Muscle layer of colon (tissue), 2 donors: ENCODE measurements at regions not wholly inside any gene's neighbourhood (a gene's known extent, or its start where the extent isn't known, plus 50 kb on each side); places are given as distances from the start of the nearest gene placed in this dataset.

Experiments used
- H3K27ac ChIP-seq: one replicate; pipeline ENCODE4 v1.7.0; 2013; ENCODE audit warnings: low read depth, mild to moderate bottlenecking, low read length, moderate library complexity
- H3K27me3 ChIP-seq, 2 donors: one replicate each; pipeline ENCODE4 v1.7.0; 2013; ENCODE audit warnings: low read length in 2 of 2, mild to moderate bottlenecking in 2 of 2; ENCODE audit not compliant: insufficient read depth in 2 of 2, control insufficient read depth in 1 of 2
- H3K36me3 ChIP-seq: one replicate; pipeline ENCODE4 v1.7.0; 2013; ENCODE audit warnings: mild to moderate bottlenecking, low read length; ENCODE audit not compliant: insufficient read depth
- H3K4me1 ChIP-seq: one replicate; pipeline ENCODE4 v1.7.0; 2013; ENCODE audit warnings: mild to moderate bottlenecking, low read length; ENCODE audit not compliant: insufficient read depth
- H3K4me3 ChIP-seq, 2 donors: one replicate each; pipeline ENCODE4 v1.7.0; 2013; ENCODE audit warnings: low read length in 2 of 2, low read depth in 1 of 2, mild to moderate bottlenecking in 1 of 2, moderate library complexity in 1 of 2
- H3K9ac ChIP-seq: one replicate; pipeline ENCODE4 v1.7.0; 2013; ENCODE audit warnings: low read length
- H3K9me3 ChIP-seq: one replicate; pipeline ENCODE4 v1.7.0; 2013; ENCODE audit warnings: mild to moderate bottlenecking, low read length
- donor health status: abdominal sarcoma.
- donor health status: Adenocarcinoma of cecum.

DNA sequence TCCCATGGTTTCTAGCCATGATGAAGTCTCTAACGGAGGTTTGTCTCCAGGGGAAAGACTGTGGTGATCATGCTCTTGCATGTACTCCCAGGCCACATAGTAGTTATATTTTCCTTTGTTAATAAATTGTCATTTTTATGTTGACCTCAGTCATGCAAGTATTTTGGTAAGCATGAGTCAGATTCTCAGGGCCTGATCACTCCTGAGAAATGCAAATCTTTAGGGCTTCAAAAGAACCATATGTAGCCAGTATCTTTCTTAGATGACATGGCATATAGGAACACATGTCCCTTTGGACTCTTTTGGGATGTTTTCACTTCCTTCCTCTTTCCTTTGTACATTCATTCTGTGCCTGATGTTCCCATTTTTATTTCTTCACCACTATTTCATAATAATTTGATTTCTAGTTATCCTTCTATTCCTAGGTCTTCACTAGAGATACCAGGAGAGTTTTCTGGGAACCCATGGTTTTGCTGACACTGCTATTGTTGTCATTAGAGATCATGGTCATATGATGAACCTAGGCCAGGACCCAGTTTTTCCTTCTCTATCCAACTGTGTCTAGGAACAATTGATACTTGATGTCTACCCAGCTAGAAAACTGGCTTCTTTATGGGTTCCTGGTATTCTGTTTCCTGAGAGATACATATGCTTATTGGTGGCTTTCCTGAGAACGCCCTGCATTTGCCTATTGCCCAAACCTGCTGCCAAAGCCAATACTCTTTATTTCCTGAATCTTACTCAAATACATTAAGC is 248.1 kb upstream of the NREP start:
- H3K4me1 ChIP-seq: no peaks in the 10 kb centered on the region
- H3K9ac ChIP-seq: no peak overlapping the region
- H3K4me3 ChIP-seq: no peak overlapping the region
- H3K27ac ChIP-seq: no peak overlapping the region
- H3K36me3 ChIP-seq: no peaks in the 10 kb centered on the region
- no peaks in the 10 kb centered on the region for H3K27me3 ChIP-seq
- H3K9me3 ChIP-seq: no peaks in the 10 kb centered on the region

DNA sequence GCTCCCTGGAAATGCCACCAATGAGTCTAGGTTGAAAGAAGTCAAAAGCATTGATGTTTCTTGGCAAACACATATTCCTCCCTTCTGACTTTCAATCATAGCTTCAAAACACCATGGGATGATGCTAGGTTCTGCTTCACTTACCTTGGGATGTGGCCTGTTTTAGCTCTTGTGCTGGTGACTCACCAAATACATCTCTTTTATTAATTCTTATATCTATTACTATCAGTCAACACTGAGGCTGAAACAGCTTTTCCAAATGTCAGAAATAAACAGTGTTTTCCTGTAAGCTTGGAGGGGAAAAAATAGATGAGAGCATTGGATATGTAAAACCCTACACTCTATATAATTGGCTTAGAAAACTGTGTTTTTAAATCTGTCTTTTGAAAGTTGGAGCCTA is 245.4 kb upstream of the NREP start:
- H3K36me3 ChIP-seq: no peaks in the 10 kb centered on the region
- H3K4me1 ChIP-seq: no peaks in the 10 kb centered on the region
- H3K4me3 ChIP-seq: no peak overlapping the region

GRCh38 chr5:111999286-111999685 is 242.3 kb upstream of the NREP start:
- H3K9ac ChIP-seq: no peak overlapping the region
- no peak overlapping the region for H3K27ac ChIP-seq
- H3K27me3 ChIP-seq: no peaks in the 10 kb centered on the region
- H3K36me3 ChIP-seq: no peaks in the 10 kb centered on the region
- no peak overlapping the region for H3K4me3 ChIP-seq
- no peaks in the 10 kb centered on the region for H3K4me1 ChIP-seq
- H3K9me3 ChIP-seq: no peaks in the 10 kb centered on the region

More for the DNA sequence above, 245.4 kb upstream of the NREP start:
- Histone ChIP-seq H3K27me3 (no peaks in the 10 kb centered on the region), H3K27ac (no peak overlapping the region), H3K9me3 (no peaks in the 10 kb centered on the region), H3K9ac (no peak overlapping the region)

DNA sequence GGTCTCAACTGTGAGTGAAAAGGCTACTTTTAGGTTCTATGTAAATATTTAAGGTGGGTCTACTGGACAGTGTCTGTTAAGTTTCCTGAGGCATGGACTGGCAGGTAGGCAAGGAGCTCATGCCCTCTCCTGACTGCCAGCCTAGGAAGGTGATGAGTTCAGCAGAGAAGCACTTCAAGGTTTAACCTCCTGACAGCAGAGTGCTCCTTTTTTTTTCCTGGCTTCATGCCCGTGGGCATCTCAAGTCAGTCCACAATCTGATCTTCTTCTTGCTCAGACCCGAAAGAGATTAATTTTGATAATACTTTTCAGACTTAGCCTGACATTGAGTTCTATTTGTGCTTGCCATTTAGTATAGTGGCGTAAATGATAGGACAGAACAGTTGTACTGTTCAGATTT is 241.9 kb upstream of the NREP start:
- no peak overlapping the region for H3K27ac ChIP-seq

DNA sequence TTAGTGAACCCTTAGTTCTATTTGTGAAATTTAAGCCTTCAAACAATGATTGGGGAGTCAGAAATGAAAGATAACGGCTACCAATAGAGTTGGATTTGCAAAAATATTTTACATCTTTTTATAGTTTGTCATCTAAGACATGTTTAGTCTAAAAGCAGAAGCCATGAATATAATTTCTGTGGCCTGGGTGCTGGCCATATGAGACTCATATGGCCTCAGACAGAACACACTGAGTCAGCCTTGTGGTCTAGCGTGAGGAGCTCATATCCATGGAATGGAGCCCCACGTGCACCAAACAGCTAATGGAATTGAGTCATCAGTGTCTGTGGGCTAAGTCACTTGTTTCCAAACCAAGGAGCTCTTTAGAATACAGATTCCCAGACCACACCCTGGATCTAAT is 240.7 kb upstream of the NREP start:
- Histone ChIP-seq H3K4me3 (no peak overlapping the region), H3K36me3 (no peaks in the 10 kb centered on the region), H3K9ac (no peak overlapping the region), H3K27ac (no peak overlapping the region), H3K27me3 (no peaks in the 10 kb centered on the region), H3K4me1 (no peaks in the 10 kb centered on the region), H3K9me3 (no peaks in the 10 kb centered on the region)

More for the DNA sequence above, 241.9 kb upstream of the NREP start:
- H3K27me3 ChIP-seq: no peaks in the 10 kb centered on the region
- no peak overlapping the region for H3K4me3 ChIP-seq
- no peaks in the 10 kb centered on the region for H3K4me1 ChIP-seq
- H3K9me3 ChIP-seq: no peaks in the 10 kb centered on the region
- no peaks in the 10 kb centered on the region for H3K36me3 ChIP-seq
- H3K9ac ChIP-seq: no peak overlapping the region

DNA sequence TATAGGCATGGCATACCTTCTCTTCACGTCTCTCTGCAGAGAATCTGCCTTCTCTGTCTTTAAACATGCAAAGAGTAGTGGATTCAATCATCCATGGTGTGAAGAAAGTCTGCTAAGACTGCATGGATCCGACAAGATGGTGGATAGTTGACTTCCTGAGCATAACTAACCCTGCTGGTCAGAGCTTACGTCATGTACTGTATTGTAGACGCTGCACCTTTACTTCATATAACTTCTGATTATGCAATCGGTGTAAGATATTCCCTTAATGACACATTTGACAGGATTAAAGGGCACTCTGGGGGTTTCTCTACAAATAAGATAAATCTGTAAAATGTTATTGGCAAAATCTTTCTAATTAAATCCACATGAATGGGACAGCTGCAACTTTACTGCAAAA is 240.3 kb upstream of the NREP start:
- H3K36me3 ChIP-seq: no peaks in the 10 kb centered on the region
- no peak overlapping the region for H3K4me3 ChIP-seq
- H3K27me3 ChIP-seq: no peaks in the 10 kb centered on the region
- no peaks in the 10 kb centered on the region for H3K9me3 ChIP-seq
- H3K4me1 ChIP-seq: no peaks in the 10 kb centered on the region
- H3K27ac ChIP-seq: no peak overlapping the region
- H3K9ac ChIP-seq: no peak overlapping the region

GRCh38 chr5:111996574-111996973 is 239.6 kb upstream of the NREP start:
- H3K4me1 ChIP-seq: no peaks in the 10 kb centered on the region
- no peak overlapping the region for H3K9ac ChIP-seq
- H3K36me3 ChIP-seq: no peaks in the 10 kb centered on the region
- no peaks in the 10 kb centered on the region for H3K9me3 ChIP-seq
- no peak overlapping the region for H3K27ac ChIP-seq
- no peaks in the 10 kb centered on the region for H3K27me3 ChIP-seq
- no peak overlapping the region for H3K4me3 ChIP-seq

DNA sequence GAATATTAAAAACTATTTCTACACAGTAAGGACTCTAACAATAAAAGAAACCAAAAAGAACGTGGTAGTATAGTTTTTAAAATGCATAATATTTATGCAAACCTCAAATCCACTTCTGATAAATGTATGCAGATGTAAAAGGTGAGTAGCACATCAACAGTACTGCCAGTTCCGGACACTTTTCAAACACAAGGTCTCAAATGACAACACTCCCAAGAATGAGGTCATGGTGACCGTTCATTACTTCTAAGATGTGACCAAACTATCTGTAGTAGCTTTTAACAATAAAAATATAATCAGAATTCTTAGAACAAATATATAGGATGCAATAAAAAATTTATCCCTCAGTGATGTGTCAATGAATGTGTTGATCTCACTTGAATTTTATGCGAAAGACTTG is 238.7 kb upstream of the NREP start:
- Histone ChIP-seq H3K9ac (no peak overlapping the region), H3K27ac (no peak overlapping the region)

DNA sequence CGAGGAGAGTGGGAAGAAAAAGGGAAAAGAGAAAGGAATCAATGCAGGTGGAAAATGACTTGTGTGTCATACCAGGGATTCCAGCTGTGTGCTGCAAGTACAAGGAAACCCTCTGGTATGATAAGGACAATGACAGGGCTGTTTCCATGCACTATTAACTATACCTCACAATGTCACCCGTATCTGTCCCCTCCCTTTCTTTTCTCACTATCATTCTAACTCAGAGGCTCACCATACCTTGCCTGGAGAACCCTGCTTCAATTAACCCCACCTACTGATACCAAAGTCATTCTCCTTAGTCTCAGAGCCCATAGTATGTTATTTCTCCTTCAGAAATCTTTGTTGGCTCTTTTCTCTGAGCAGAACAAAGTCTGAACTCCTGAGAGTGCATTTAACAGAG is 236.2 kb upstream of the NREP start:
- Histone ChIP-seq H3K27me3 (no peaks in the 10 kb centered on the region), H3K27ac (no peak overlapping the region), H3K9ac (no peak overlapping the region), H3K9me3 (no peaks in the 10 kb centered on the region), H3K4me3 (no peak overlapping the region), H3K36me3 (no peaks in the 10 kb centered on the region), H3K4me1 (no peaks in the 10 kb centered on the region)

More for the DNA sequence above, 238.7 kb upstream of the NREP start:
- Histone ChIP-seq H3K4me1 (no peaks in the 10 kb centered on the region), H3K36me3 (no peaks in the 10 kb centered on the region), H3K27me3 (no peaks in the 10 kb centered on the region), H3K4me3 (no peak overlapping the region), H3K9me3 (no peaks in the 10 kb centered on the region)

DNA sequence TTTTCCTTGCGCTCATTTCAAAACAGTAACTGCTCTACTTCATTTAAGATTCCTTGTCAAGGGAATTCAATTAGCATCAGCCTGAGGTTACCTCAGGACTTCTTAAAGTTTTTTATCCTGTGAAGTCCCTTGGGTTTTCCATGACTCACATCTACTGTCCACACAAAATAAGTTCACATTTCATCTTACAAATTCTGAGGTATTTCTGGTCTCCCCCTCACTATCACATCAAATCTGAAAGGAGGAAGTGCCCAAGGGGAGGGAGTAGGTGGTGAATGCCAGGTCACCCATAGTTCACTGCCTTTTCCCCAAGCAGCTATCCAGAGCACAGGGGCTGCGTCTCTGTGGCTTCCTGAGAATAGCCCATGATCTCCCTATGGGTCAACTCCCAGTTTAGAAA is 227.1 kb upstream of the NREP start:
- Histone ChIP-seq H3K36me3 (no peaks in the 10 kb centered on the region), H3K9me3 (no peaks in the 10 kb centered on the region), H3K27ac (no peak overlapping the region), H3K27me3 (no peaks in the 10 kb centered on the region), H3K4me1 (no peaks in the 10 kb centered on the region), H3K9ac (no peak overlapping the region), H3K4me3 (no peak overlapping the region)

- Histone ChIP-seq H3K36me3 (no peaks in the 10 kb centered on the region), H3K9ac (no peak overlapping the region), H3K9me3 (no peaks in the 10 kb centered on the region), H3K27ac (no peak overlapping the region), H3K4me3 (no peak overlapping the region), H3K4me1 (no peaks in the 10 kb centered on the region), H3K27me3 (no peaks in the 10 kb centered on the region)
Observed at GRCh38 chr5:111983459-111983858, 226.5 kb upstream of the NREP start.

DNA sequence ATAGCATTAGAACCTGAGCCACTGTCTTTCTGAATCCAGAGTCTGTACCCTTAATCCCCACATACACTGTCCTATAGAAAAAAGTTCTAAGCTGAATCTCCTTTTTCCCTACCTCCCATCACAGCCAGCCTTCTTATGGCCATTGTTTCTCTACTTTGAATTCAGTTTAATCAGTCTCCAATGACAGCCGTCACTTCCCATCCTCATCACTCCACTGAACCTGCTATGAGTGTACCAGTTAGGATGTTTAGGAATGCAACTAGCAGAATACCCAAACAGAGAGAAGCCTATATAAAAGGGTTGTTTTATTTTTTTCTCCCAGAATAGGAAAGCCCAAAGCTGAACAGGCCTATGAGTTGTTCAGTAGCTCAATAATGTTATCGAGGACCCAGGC is 220.4 kb upstream of the NREP start:
- Histone ChIP-seq H3K27me3 (no peaks in the 10 kb centered on the region), H3K9ac (no peak overlapping the region), H3K4me1 (peaks cover 31% of the 10 kb centered on the region), H3K27ac (no peak overlapping the region), H3K4me3 (no peak overlapping the region), H3K9me3 (peaks cover 5% of the 10 kb centered on the region), H3K36me3 (no peaks in the 10 kb centered on the region)
